Left ventricle myocardium inferior (tissue), 1 donor: ENCODE measurements at regions not wholly inside any gene's neighbourhood (a gene's known extent, or its start where the extent isn't known, plus 50 kb on each side); places are given as distances from the start of the nearest gene placed in this dataset.

Source experiments
- DNase-seq: peaks from one replicate; pipeline ENCODE4 v3.0.0-alpha.2; 2020
- H3K27ac ChIP-seq: fragments of 200-600 bp; replicated peaks from 2 replicates; pipeline ENCODE4 v1.8.0; 2021
- H3K27me3 ChIP-seq: fragments of 200-600 bp; 2 replicates; pipeline ENCODE4 v1.8.0; 2021; ENCODE audit warnings: low read depth
- H3K36me3 ChIP-seq: fragments of 200-600 bp; 2 replicates; pipeline ENCODE4 v1.8.0; 2021
- H3K4me1 ChIP-seq: fragments of 200-600 bp; 2 replicates; pipeline ENCODE4 v1.8.0; 2021
- H3K4me3 ChIP-seq: fragments of 200-600 bp; 2 replicates; pipeline ENCODE4 v1.8.0; 2021; ENCODE audit warnings: mild to moderate bottlenecking, moderate library complexity
- H3K9me3 ChIP-seq: fragments of 200-600 bp; replicated peaks from 2 replicates; pipeline ENCODE4 v1.8.0; 2021
- intact Hi-C: fragments of 100-400 bp; cut with micrococcal nuclease; formaldehyde crosslinking; loops from one replicate; pipeline ENCODE4 v1.11.0; 2022
- TF ChIP-seq, protein P1 (sequence below): fragments of 200-600 bp; IDR thresholded peaks from 2 replicates; pipeline ENCODE4 v1.8.0; 2021; ENCODE audit warnings: antibody characterized with exemption, mild to moderate bottlenecking, borderline replicate concordance
- donor health status: DM: no; HTN: yes; CAD: no; lungs with severe emphysema.

DNA sequence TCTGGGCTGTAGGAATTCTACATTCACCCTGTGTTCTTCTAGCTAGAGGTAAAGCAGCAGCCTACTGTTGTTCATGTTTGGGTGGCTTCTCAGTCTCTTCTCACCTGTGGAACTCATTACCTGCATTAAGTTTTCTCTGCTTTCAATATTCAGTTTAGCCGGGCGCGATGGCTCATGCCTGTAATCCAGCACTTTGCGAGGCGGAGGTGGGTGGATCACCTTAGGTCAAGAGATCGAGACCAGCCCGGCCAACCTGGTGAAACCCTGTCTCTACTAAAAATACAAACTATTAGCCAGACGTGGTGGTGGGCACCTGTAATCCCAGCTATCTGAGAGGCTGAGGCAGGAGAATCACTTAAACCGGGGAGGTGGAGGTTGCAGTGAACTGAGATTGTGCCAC lies 139.8 kb upstream of the UBE2E3 start:
- no peak overlapping the region for H3K27ac ChIP-seq
- TF ChIP-seq, protein P1, sequence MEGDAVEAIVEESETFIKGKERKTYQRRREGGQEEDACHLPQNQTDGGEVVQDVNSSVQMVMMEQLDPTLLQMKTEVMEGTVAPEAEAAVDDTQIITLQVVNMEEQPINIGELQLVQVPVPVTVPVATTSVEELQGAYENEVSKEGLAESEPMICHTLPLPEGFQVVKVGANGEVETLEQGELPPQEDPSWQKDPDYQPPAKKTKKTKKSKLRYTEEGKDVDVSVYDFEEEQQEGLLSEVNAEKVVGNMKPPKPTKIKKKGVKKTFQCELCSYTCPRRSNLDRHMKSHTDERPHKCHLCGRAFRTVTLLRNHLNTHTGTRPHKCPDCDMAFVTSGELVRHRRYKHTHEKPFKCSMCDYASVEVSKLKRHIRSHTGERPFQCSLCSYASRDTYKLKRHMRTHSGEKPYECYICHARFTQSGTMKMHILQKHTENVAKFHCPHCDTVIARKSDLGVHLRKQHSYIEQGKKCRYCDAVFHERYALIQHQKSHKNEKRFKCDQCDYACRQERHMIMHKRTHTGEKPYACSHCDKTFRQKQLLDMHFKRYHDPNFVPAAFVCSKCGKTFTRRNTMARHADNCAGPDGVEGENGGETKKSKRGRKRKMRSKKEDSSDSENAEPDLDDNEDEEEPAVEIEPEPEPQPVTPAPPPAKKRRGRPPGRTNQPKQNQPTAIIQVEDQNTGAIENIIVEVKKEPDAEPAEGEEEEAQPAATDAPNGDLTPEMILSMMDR, result no peak
- H3K36me3 ChIP-seq, result no peaks in the 10 kb centered on the region
- intact Hi-C loops, result no loop called here
- H3K27me3 ChIP-seq, result no peaks in the 10 kb centered on the region
- no peaks in the 10 kb centered on the region for H3K9me3 ChIP-seq
- DNase-seq, result no peak
- H3K4me1 ChIP-seq, result no peaks in the 10 kb centered on the region
- no peak overlapping the region for H3K4me3 ChIP-seq

DNA sequence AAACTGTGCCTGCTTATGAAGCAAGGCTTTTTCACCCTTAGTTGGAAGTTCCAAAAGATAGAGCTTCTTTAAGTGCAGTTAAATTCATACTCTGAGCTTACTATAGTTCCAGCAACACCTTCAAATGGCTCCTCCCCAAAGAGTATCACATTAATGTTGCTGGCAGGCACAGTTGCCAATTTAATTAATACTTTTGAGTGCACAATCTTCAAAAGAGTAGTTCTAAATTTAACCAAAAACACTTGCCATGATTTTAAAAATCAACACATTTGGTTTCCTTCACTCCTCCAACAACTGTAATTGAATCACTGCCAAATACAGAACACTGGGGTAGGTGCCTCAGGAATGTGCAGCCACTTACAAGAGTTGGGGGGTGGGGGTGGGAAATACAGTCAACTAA lies 150.6 kb upstream of the UBE2E3 start:
- no peak overlapping the region for H3K27ac ChIP-seq
- H3K27me3 ChIP-seq, result peaks cover 6% of the 10 kb centered on the region
- H3K36me3 ChIP-seq, result no peaks in the 10 kb centered on the region
- no peak for DNase-seq
- no peak overlapping the region for H3K4me3 ChIP-seq
- H3K9me3 ChIP-seq, result peaks cover 9% of the 10 kb centered on the region
- H3K4me1 ChIP-seq, result no peaks in the 10 kb centered on the region
- intact Hi-C loops, result no loop called here
- TF ChIP-seq, protein P1, result no peak

DNA sequence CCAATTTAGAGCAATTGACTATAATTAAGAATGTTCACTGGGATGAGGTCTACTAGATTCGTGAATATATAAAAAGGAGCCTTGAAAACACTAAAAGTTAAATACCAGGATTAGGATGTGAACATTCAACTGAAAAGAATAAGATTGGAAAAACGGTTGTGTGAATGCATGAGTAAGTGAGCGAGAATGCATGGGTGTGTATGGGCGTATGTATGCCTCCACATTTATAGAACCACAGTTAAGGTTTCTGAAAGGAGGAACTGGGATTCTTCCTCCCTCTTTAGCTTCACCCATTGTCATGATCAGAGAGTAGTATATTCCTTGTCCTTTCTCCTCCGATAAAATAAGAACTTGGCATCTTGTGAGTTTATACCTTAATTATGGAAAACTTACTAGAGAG lies 151.1 kb upstream of the UBE2E3 start:
- no peaks in the 10 kb centered on the region for H3K36me3 ChIP-seq
- peaks cover 6% of the 10 kb centered on the region for H3K27me3 ChIP-seq
- intact Hi-C loops, result no loop called here
- H3K4me1 ChIP-seq, result no peaks in the 10 kb centered on the region
- peaks cover 9% of the 10 kb centered on the region for H3K9me3 ChIP-seq
- H3K4me3 ChIP-seq, result no peak overlapping the region
- DNase-seq, result no peak
- H3K27ac ChIP-seq, result no peak overlapping the region
- TF ChIP-seq, protein P1, result no peak

DNA sequence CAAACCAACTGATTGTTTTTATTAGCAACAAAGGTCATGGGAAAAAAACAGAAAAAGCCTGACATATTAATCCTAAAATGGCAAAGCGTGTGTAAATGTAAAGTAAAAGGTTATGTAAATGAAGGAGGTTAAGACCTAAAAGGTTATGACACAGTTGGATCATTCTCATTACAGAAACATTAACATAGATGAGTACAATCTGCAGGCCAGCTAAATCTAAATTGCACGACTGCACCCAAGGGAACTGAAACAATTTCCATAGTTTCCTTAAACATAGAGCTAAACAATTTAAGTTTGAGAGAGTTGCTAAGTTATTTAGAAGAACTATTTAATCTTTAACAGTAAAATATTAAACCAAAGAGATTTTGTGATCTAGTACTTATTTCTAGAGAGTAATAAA lies 151.6 kb upstream of the UBE2E3 start:
- no peaks in the 10 kb centered on the region for H3K4me1 ChIP-seq
- TF ChIP-seq, protein P1, result no peak
- peaks cover 9% of the 10 kb centered on the region for H3K9me3 ChIP-seq
- no peaks in the 10 kb centered on the region for H3K36me3 ChIP-seq
- H3K27me3 ChIP-seq, result peaks cover 6% of the 10 kb centered on the region
- no peak for DNase-seq
- no peak overlapping the region for H3K27ac ChIP-seq
- intact Hi-C loops, result no loop called here
- no peak overlapping the region for H3K4me3 ChIP-seq

DNA sequence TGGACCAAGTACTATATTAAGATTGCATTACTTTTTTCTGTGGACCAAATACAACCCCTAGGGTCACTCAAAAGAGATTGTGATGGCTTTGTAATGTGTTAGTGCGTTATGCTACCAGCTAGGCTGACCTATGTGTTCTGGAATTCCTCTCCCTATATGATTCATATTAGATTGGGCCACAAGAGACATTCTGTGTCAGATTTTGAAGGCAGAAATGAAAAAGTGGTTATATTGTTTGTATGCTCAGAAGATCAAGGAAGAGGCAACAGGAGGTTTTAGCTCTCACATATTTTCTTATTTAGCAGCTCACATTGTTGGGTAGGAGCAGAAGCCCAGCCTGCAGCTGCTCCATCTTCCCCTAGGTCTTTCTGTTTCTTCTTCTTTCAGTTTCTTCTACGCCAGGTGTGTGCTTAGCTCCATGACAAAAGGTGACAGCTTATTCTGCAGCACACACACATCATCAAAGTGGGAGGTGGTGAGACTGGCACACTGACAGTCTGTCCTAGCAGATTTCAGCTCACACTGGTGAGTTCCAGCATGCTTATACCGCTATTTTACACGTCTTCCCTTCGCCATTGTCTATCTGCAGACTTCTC lies 156.8 kb upstream of the UBE2E3 start:
- Histone ChIP-seq H3K4me3 (no peak overlapping the region), H3K27ac (no peak overlapping the region), H3K9me3 (no peaks in the 10 kb centered on the region), H3K36me3 (no peaks in the 10 kb centered on the region), H3K4me1 (no peaks in the 10 kb centered on the region), H3K27me3 (peaks cover 6% of the 10 kb centered on the region)
- DNase-seq, result no peak
- TF ChIP-seq, protein P1, result no peak
- intact Hi-C loops, result no loop called here
